Vagina (tissue), 2 donors: ENCODE measurements at regions not wholly inside any gene's neighbourhood (a gene's known extent, or its start where the extent isn't known, plus 50 kb on each side); places are given as distances from the start of the nearest gene placed in this dataset.

Experiments used
- CTCF ChIP-seq, 3 experiments: fragments of 450-650 bp in 2 of 3; fragments of 200-600 bp in 1 of 3; sonication (generic) in 1 of 3; IDR thresholded peaks; one replicate each; pipeline ENCODE4 v1.5.1; 2017 to 2019; ENCODE audit warnings: antibody characterized with exemption in 3 of 3, mild to moderate bottlenecking in 2 of 3, moderate library complexity in 2 of 3
- POLR2A ChIP-seq, 2 donors: fragments of 450-650 bp; IDR thresholded peaks; one replicate each; pipeline ENCODE4 v1.6.1; 2017; ENCODE audit warnings: antibody characterized with exemption in 2 of 2, mild to moderate bottlenecking in 2 of 2, moderate library complexity in 2 of 2

GRCh38 chr16:52758473-52758855 lies 211.5 kb upstream of the TOX3 start:
- no peak for TF ChIP-seq CTCF (IDR thresholded peaks at IDR 0.05)
- TF ChIP-seq POLR2A (IDR thresholded peaks at IDR 0.05): no peak
